ENCODE measurements at regions not wholly inside any gene's neighbourhood (a gene's known extent, or its start where the extent isn't known, plus 50 kb on each side); places are given as distances from the start of the nearest gene placed in this dataset.
"Not testable (repeated sequence)": the region's sequence is repeated elsewhere in the genome, so short reads cannot be mapped to it uniquely, and the experiment has no call there.

GRCh38 chr7:24152356-24152755, 131.6 kb upstream of the NPY start:
- Mint-ChIP-seq H3K4me1 (ENCODE audit: low read depth in 2 of 2) (no peaks in the 10 kb centered on the region), H3K4me3 (no peak overlapping the region), H3K9me3 (peaks cover 8% of the 10 kb centered on the region), H3K36me3 (peaks cover 14% of the 10 kb centered on the region), H3K27ac (no peak overlapping the region), H3K27me3 (peaks cover 9 to 38% of the 10 kb centered on the region in 2 donors)
- ATAC-seq (no peak), DNase-seq (ENCODE audit: low spot score) (no peak)

- H3K36me3 Mint-ChIP-seq: peaks cover 14% of the 10 kb centered on the region
- no peak overlapping the region for H3K27ac Mint-ChIP-seq
- H3K9me3 Mint-ChIP-seq: peaks cover 8% of the 10 kb centered on the region
- H3K4me3 Mint-ChIP-seq: no peak overlapping the region
- H3K27me3 Mint-ChIP-seq: peaks cover 9 to 38% of the 10 kb centered on the region in 2 donors
- no peak for ATAC-seq
- DNase-seq (ENCODE audit: low spot score): no peak
- no peaks in the 10 kb centered on the region for H3K4me1 Mint-ChIP-seq (ENCODE audit: low read depth in 2 of 2)
These were observed 131.0 kb upstream of the NPY start for GRCh38 chr7:24152877-24153472.

GRCh38 chr7:24157666-24158065, 126.3 kb upstream of the NPY start:
- H3K27ac Mint-ChIP-seq: no peak overlapping the region
- DNase-seq (ENCODE audit: low spot score): no peak
- H3K36me3 Mint-ChIP-seq: no peaks in the 10 kb centered on the region
- H3K9me3 Mint-ChIP-seq: no peaks in the 10 kb centered on the region
- H3K27me3 Mint-ChIP-seq: peaks cover 5 to 34% of the 10 kb centered on the region in 2 donors
- no peak overlapping the region for H3K4me3 Mint-ChIP-seq
- H3K4me1 Mint-ChIP-seq (ENCODE audit: low read depth in 2 of 2): no peaks in the 10 kb centered on the region
- ATAC-seq: no peak

- no peaks in the 10 kb centered on the region for H3K4me1 Mint-ChIP-seq (ENCODE audit: low read depth in 2 of 2)
- ATAC-seq: no peak
- H3K27me3 Mint-ChIP-seq: peaks cover 5 to 34% of the 10 kb centered on the region in 2 donors
These were observed 125.0 kb upstream of the NPY start for GRCh38 chr7:24158975-24159374.

GRCh38 chr7:24164401-24164800, 119.6 kb upstream of the NPY start:
- H3K27me3 Mint-ChIP-seq: peaks cover 10 to 28% of the 10 kb centered on the region in 2 donors
- no peaks in the 10 kb centered on the region for H3K9me3 Mint-ChIP-seq
- no peaks in the 10 kb centered on the region for H3K4me1 Mint-ChIP-seq (ENCODE audit: low read depth in 2 of 2)
- no peak for ATAC-seq
- H3K4me3 Mint-ChIP-seq: no peak overlapping the region
- no peak for DNase-seq (ENCODE audit: low spot score)
- no peaks in the 10 kb centered on the region for H3K36me3 Mint-ChIP-seq
- no peak overlapping the region for H3K27ac Mint-ChIP-seq

More at GRCh38 chr7:24158975-24159374, 125.0 kb upstream of the NPY start:
- Mint-ChIP-seq H3K4me3 (no peak overlapping the region), H3K27ac (no peak overlapping the region), H3K9me3 (no peaks in the 10 kb centered on the region), H3K36me3 (no peaks in the 10 kb centered on the region)
- DNase-seq (ENCODE audit: low spot score): no peak

- Mint-ChIP-seq H3K4me3 (no peak overlapping the region), H3K9me3 (no peaks in the 10 kb centered on the region), H3K27ac (no peak overlapping the region), H3K4me1 (ENCODE audit: low read depth in 2 of 2) (no peaks in the 10 kb centered on the region), H3K27me3 (peaks cover 10 to 14% of the 10 kb centered on the region in 2 donors), H3K36me3 (no peaks in the 10 kb centered on the region)
- ATAC-seq: no peak
- no peak for DNase-seq (ENCODE audit: low spot score)
These were observed 114.8 kb upstream of the NPY start for GRCh38 chr7:24169077-24169624.

GRCh38 chr7:24171951-24172350, 112.0 kb upstream of the NPY start:
- H3K27ac Mint-ChIP-seq; H3K4me1 Mint-ChIP-seq (ENCODE audit: low read depth in 2 of 2); ATAC-seq; H3K4me3 Mint-ChIP-seq; H3K36me3 Mint-ChIP-seq; DNase-seq (ENCODE audit: low spot score); H3K9me3 Mint-ChIP-seq: not testable (repeated sequence)
- peaks cover 3 to 10% of the 10 kb centered on the region in 2 donors for H3K27me3 Mint-ChIP-seq

- Mint-ChIP-seq H3K27me3 (peaks cover 3 to 13% of the 10 kb centered on the region in 2 donors), H3K4me1 (ENCODE audit: low read depth in 2 of 2) (no peaks in the 10 kb centered on the region), H3K27ac (no peak overlapping the region), H3K4me3 (no peak overlapping the region), H3K36me3 (no peaks in the 10 kb centered on the region), H3K9me3 (no peaks in the 10 kb centered on the region)
- ATAC-seq: no peak
- DNase-seq (ENCODE audit: low spot score): no peak
These were observed 111.1 kb upstream of the NPY start for GRCh38 chr7:24172856-24173255.

GRCh38 chr7:24175603-24176002, 108.4 kb upstream of the NPY start:
- no peaks in the 10 kb centered on the region for H3K9me3 Mint-ChIP-seq
- no peaks in the 10 kb centered on the region for H3K4me1 Mint-ChIP-seq (ENCODE audit: low read depth in 2 of 2)
- no peak for DNase-seq (ENCODE audit: low spot score)
- peaks cover 11 to 15% of the 10 kb centered on the region in 2 donors for H3K27me3 Mint-ChIP-seq
- H3K4me3 Mint-ChIP-seq: no peak overlapping the region
- ATAC-seq: no peak
- no peaks in the 10 kb centered on the region for H3K36me3 Mint-ChIP-seq
- no peak overlapping the region for H3K27ac Mint-ChIP-seq

- no peak overlapping the region for H3K27ac Mint-ChIP-seq
- H3K36me3 Mint-ChIP-seq: no peaks in the 10 kb centered on the region
- no peak for DNase-seq (ENCODE audit: low spot score)
- ATAC-seq: no peak
- H3K4me1 Mint-ChIP-seq (ENCODE audit: low read depth in 2 of 2): no peaks in the 10 kb centered on the region
- H3K9me3 Mint-ChIP-seq: no peaks in the 10 kb centered on the region
- peaks cover 15 to 25% of the 10 kb centered on the region in 2 donors for H3K27me3 Mint-ChIP-seq
- H3K4me3 Mint-ChIP-seq: no peak overlapping the region
These were observed 105.0 kb upstream of the NPY start for GRCh38 chr7:24178811-24179570.

GRCh38 chr7:24191362-24191761, 92.6 kb upstream of the NPY start:
- Mint-ChIP-seq H3K4me3 (no peak overlapping the region), H3K36me3 (peaks cover 4% of the 10 kb centered on the region), H3K9me3 (no peaks in the 10 kb centered on the region), H3K4me1 (ENCODE audit: low read depth in 2 of 2) (no peaks in the 10 kb centered on the region), H3K27ac (no peak overlapping the region), H3K27me3 (peaks cover 18 to 62% of the 10 kb centered on the region in 2 donors)
- DNase-seq (ENCODE audit: low spot score): no peak
- no peak for ATAC-seq

- H3K4me3 Mint-ChIP-seq: no peak overlapping the region
- H3K9me3 Mint-ChIP-seq: no peaks in the 10 kb centered on the region
- peaks cover 20 to 67% of the 10 kb centered on the region in 2 donors for H3K27me3 Mint-ChIP-seq
- DNase-seq (ENCODE audit: low spot score): no peak
- no peak overlapping the region for H3K27ac Mint-ChIP-seq
- no peak for ATAC-seq
- peaks cover 4% of the 10 kb centered on the region for H3K36me3 Mint-ChIP-seq
- H3K4me1 Mint-ChIP-seq (ENCODE audit: low read depth in 2 of 2): no peaks in the 10 kb centered on the region
These were observed 91.9 kb upstream of the NPY start for GRCh38 chr7:24192053-24192452.

- ATAC-seq (no peak), DNase-seq (ENCODE audit: low spot score) (no peak)
- Mint-ChIP-seq H3K27me3 (peaks cover 20 to 60% of the 10 kb centered on the region in 2 donors), H3K4me3 (no peak overlapping the region), H3K9me3 (no peaks in the 10 kb centered on the region), H3K27ac (no peak overlapping the region), H3K36me3 (peaks cover 4% of the 10 kb centered on the region), H3K4me1 (ENCODE audit: low read depth in 2 of 2) (no peaks in the 10 kb centered on the region)
These were observed 91.3 kb upstream of the NPY start for GRCh38 chr7:24192691-24193090.

GRCh38 chr7:24197852-24198251, 86.1 kb upstream of the NPY start:
- Mint-ChIP-seq H3K4me1 (ENCODE audit: low read depth in 2 of 2) (peaks cover 4 to 10% of the 10 kb centered on the region in 2 donors), H3K27ac (no peak overlapping the region), H3K4me3 (no peak overlapping the region), H3K27me3 (peaks cover 8 to 21% of the 10 kb centered on the region in 2 donors), H3K9me3 (no peaks in the 10 kb centered on the region), H3K36me3 (no peaks in the 10 kb centered on the region)
- DNase-seq (ENCODE audit: low spot score) (no peak), ATAC-seq (no peak)

All from natural killer cell treated with Interleukin-12 subunit alpha and Interleukin-12 subunit beta and Interleukin-15 and Interleukin-18, amount 100 ng/mL, for 72 hours (primary cell).